GM12873 (cell line): ENCODE measurements at regions not wholly inside any gene's neighbourhood (a gene's known extent, or its start where the extent isn't known, plus 50 kb on each side); places are given as distances from the start of the nearest gene placed in this dataset.

Experiments
- TF ChIP-seq, protein P1 (sequence below): IDR thresholded peaks from 2 replicates; pipeline ENCODE4 v1.5.1; 2012; ENCODE audit warnings: low read depth, mild to moderate bottlenecking, moderate library complexity, low read length, control low read depth; ENCODE audit not compliant: insufficient read depth; ENCODE audit errors: missing control alignments

DNA sequence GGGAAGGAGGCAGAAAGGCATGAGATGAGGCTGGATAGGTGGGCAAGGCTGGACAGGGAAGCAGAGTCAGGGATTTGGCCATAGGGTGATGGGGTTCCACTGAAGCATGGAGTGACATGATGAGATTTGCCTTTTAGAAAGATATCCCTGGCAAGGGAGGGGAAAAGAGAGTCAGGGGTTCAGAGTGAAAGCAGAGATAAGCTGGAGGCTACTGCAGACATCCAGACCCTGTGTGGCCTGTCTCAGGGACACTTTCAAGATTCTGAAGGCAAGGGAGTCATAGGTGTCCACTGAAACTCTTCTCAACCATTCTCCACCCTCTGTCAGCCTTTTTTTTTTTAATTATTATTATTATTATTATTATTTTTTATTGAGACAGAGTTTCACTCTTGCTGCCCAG, 94.0 kb upstream of the SPATA12 start:
- TF ChIP-seq, protein P1, sequence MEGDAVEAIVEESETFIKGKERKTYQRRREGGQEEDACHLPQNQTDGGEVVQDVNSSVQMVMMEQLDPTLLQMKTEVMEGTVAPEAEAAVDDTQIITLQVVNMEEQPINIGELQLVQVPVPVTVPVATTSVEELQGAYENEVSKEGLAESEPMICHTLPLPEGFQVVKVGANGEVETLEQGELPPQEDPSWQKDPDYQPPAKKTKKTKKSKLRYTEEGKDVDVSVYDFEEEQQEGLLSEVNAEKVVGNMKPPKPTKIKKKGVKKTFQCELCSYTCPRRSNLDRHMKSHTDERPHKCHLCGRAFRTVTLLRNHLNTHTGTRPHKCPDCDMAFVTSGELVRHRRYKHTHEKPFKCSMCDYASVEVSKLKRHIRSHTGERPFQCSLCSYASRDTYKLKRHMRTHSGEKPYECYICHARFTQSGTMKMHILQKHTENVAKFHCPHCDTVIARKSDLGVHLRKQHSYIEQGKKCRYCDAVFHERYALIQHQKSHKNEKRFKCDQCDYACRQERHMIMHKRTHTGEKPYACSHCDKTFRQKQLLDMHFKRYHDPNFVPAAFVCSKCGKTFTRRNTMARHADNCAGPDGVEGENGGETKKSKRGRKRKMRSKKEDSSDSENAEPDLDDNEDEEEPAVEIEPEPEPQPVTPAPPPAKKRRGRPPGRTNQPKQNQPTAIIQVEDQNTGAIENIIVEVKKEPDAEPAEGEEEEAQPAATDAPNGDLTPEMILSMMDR, result no peak

DNA sequence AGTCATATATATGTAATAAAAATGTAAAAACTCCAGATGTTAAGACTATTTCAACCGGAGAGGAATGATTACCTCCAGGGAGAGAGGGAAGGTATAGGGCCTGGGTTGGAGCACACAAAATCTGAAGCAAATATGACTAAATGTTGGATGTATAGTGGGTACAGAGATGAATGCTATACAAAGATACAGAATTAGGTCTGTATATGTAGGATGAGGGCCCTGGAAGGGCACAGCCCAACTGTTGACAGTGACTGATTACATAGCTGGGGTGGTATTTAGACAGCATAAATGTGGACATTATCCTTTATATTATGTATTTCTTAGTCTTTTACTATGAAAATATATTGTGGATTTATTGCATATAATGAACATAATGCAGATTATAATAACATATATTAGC, 94.4 kb upstream of the SPATA12 start:
- TF ChIP-seq, protein P1, result no peak

DNA sequence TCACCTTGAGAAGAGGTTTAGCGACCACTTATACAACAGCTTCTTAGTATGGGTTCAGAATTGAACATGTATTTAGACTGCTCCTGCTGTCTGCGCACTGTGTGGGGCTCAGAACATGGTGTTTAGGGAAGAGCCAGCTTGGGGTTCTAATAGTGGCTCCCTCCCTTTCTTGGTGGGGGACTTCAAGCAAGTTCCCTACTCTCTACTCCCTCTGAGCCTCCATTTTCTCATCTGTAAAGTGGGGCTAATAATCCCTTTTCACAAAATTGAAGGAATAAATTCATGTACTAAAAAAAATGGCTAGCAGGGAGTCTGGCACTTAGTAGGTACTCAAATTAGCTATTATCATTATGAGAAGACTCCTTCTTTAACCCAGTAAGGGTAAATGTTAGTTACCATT, 97.5 kb upstream of the SPATA12 start:
- TF ChIP-seq, protein P1, result no peak

DNA sequence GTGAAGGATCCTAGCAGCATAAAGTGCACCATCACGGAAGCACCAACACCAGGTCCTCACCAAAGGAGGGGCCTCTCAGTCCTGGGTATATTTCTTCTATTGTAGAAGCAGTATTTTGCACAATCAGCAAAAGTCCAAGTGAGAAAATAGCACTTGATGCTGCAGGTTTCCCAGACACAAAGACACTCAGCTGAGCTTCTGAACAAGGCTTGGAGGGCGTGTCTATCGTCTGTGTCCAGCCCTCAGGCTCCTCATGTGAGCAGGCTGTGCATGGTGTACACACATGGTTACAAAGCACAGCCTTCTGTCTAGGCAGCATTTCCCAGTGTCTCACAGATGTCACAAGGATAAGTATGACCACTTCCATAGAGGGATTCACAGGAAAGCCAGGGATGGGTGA, 98.3 kb upstream of the SPATA12 start:
- TF ChIP-seq, protein P1, result no peak

DNA sequence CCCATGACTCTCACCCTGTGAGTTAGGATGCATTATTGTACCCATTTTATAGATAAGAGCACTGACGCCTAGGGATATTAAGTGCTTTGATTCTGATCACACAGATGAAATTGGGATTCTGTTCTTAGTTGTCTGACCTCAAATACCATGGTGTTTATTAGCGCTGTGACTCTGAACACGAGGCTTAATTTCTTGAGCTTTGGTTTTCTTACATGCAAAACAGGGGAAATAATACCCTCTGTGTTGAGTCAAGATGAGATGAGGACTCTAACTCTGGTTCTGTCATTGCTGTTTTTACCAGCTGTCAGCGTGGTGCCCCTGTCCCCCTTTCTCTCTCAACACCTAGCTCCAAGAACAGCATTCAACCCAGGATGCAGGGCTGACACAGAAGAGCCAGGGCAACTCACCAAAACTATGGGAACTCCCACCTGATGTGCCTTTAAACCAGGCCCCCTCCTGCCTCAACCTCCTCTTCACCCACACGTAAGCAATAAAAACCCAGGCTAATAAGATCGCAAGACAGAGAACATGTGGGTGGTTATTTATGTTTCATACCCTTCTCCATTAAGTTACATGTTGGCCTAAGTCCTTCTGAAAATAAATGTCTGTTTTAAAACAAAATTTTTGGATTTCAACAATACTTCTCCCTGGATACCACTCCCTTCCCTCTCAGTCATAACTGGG, 100.1 kb upstream of the SPATA12 start:
- TF ChIP-seq, protein P1, result no peak

- TF ChIP-seq, protein P1, result no peak
Measured at GRCh38 chr3:56958879-56959278, 101.6 kb upstream of the SPATA12 start.

GRCh38 chr3:56957522-56957921, 102.9 kb upstream of the SPATA12 start:
- TF ChIP-seq, protein P1, result no peak
